Heart right ventricle (tissue), 16 donors: ENCODE measurements at regions not wholly inside any gene's neighbourhood (a gene's known extent, or its start where the extent isn't known, plus 50 kb on each side); places are given as distances from the start of the nearest gene placed in this dataset.
"Not testable (repeated sequence)": the region's sequence is repeated elsewhere in the genome, so short reads cannot be mapped to it uniquely, and the experiment has no call there.

Source experiments
- ATAC-seq, 8 donors: fragments of 200-7000 bp; cut with Tn5 transposase; one replicate each; pipeline ENCODE4 v1.9.1; 2020; ENCODE audit warnings: mild to moderate bottlenecking in 8 of 8, moderate library complexity in 8 of 8, moderate number of reproducible peaks in 1 of 8
- DNase-seq, 2 donors: peaks; one replicate each; pipeline ENCODE4 v3.0.0-alpha.2; 2020
- H3K27ac ChIP-seq, 10 donors: fragments of 200-600 bp; sonication (generic) in 2 of 10; one replicate each; pipeline versions ENCODE4 v1.5.0 to v1.8.0; 2020 to 2022; ENCODE audit warnings: mild to moderate bottlenecking in 3 of 10
- H3K27me3 ChIP-seq, 7 donors: fragments of 200-600 bp; one replicate each; pipeline ENCODE4 v1.8.0; 2021 to 2022; ENCODE audit warnings: mild to moderate bottlenecking in 2 of 7
- H3K36me3 ChIP-seq, 9 donors: fragments of 200-600 bp; sonication (generic) in 1 of 9; one replicate each; pipeline versions ENCODE4 v1.5.0 to v1.8.0; 2020 to 2022; ENCODE audit warnings: mild to moderate bottlenecking in 2 of 9
- H3K4me1 ChIP-seq, 9 donors: fragments of 200-600 bp; sonication (generic) in 1 of 9; one replicate each; pipeline versions ENCODE4 v1.5.0 to v1.8.0; 2020 to 2022; ENCODE audit warnings: mild to moderate bottlenecking in 4 of 9
- H3K4me3 ChIP-seq, 10 donors: fragments of 200-600 bp; sonication (generic) in 2 of 10; one replicate each; pipeline versions ENCODE4 v1.5.0 to v1.8.0; 2020 to 2022; ENCODE audit warnings: mild to moderate bottlenecking in 7 of 10, moderate library complexity in 2 of 10
- H3K9me3 ChIP-seq, 11 donors: fragments of 200-600 bp in 10 of 11; sonication (generic) in 2 of 11; one replicate each; pipeline versions ENCODE4 v1.5.0 to v1.8.0; 2013 to 2022; ENCODE audit warnings: mild to moderate bottlenecking in 2 of 11, control low read depth in 1 of 11, moderate library complexity in 1 of 11
- WGBS, 2 donors: extraction: QIAGEN DNeasy Blood & Tissue Kit; methylation state at CpG; one replicate each; pipeline ENCODE4 v1.1.7; 2013; ENCODE audit warnings: inconsistent platforms in 1 of 2; 5-methylcytosine and 5-hydroxymethylcytosine counted together
- intact Hi-C, 10 donors: fragments of 100-400 bp; cut with DNase I; formaldehyde crosslinking; loops; one replicate each; pipeline versions ENCODE4 v1.11.1 to v1.14.2; 2022
- TF ChIP-seq, protein P1 (sequence below), 9 donors: fragments of 200-600 bp; sonication (generic) in 2 of 9; IDR thresholded peaks; one replicate each; pipeline versions ENCODE4 v1.5.0 to v1.8.0; 2021 to 2022; ENCODE audit warnings: antibody characterized with exemption in 9 of 9, mild to moderate bottlenecking in 5 of 9, moderate library complexity in 1 of 9
- donor health status: Arrhythmogenic right ventricular cardiomyopathy.
- donor health status: ischemic (EF 13 %, LVEDD 7.1; RV severe dilation, severe dysfunction).
- donor health status: healthy with polysubstance abuse.
- donor health status: DM: no; HTN: yes; CAD: no.
- donor health status: DM: no; HTN: no; CAD: no.
- donor health status: ischemic (EF 25% LVEDD 6.9; RV normal size, moderate dysfunction).
- donor health status: ischemic (EF 25% LVEDD 5.7; RV mildly dilated, moderate dysfunction).
- donor health status: healthy.
- donor health status: DM: yes; HTN: yes; CAD: no.
- donor health status: Ischemic cardiomyopathy.
- donor health status: ischemic (EF 35%, LVEDD 5.7; RV mildly dilated, moderate dysfunction).
- donor health status: nonischemic (EF 11% LVEDD 7.7; RV severe dilation, severe dysfunction).
- donor health status: DM: yes; HTN: yes; CAD: no.
- donor health status: PGD.
- donor health status: ischemic (EF 29% LVEDD 5.4; RV normal size, mild dysfunction).
- donor health status: nonischemic (EF 23%, LVEDD 6.1; RV moderate dilation, normal function).

DNA sequence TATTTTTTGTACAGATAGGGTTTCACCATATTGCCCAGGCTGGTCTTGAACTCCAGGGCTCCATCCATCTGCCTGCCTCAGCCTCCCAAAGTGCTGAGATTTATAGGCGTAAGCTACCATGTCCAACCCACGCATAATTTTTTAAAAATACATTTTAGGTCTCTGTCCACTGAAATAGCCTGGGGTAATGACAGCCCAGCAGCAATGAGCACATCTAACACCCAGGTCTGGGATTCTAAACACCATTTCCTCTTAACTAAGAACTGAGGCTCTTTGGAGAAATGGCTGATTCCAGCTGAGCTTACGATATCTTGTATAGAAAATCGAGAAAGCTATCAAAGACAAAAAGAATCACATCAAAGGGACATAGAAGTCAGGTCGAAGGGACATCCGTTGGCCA is 245.3 kb downstream of the PARN start:
- Histone ChIP-seq H3K4me3 (no peak overlapping the region), H3K4me1 (no peaks in the 10 kb centered on the region), H3K27ac (no peak overlapping the region), H3K36me3 (no peaks in the 10 kb centered on the region), H3K9me3 (peaks cover 0 to 7% (median 0%) of the 10 kb centered on the region in 11 donors), H3K27me3 (no peaks in the 10 kb centered on the region)
- intact Hi-C loops: loop anchor here in 1 of 10 donors (10.0 kb wide), 1 partner anchor 1150 kb away; no protein-coding TSS in a partner anchor
- TF ChIP-seq, protein P1, sequence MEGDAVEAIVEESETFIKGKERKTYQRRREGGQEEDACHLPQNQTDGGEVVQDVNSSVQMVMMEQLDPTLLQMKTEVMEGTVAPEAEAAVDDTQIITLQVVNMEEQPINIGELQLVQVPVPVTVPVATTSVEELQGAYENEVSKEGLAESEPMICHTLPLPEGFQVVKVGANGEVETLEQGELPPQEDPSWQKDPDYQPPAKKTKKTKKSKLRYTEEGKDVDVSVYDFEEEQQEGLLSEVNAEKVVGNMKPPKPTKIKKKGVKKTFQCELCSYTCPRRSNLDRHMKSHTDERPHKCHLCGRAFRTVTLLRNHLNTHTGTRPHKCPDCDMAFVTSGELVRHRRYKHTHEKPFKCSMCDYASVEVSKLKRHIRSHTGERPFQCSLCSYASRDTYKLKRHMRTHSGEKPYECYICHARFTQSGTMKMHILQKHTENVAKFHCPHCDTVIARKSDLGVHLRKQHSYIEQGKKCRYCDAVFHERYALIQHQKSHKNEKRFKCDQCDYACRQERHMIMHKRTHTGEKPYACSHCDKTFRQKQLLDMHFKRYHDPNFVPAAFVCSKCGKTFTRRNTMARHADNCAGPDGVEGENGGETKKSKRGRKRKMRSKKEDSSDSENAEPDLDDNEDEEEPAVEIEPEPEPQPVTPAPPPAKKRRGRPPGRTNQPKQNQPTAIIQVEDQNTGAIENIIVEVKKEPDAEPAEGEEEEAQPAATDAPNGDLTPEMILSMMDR (IDR thresholded peaks at IDR 0.05): no peak
- no peak for DNase-seq
- no peak for ATAC-seq
- 93 to 95% methylated on average over 6 of the region's 6 CpGs for WGBS, 2 donors

DNA sequence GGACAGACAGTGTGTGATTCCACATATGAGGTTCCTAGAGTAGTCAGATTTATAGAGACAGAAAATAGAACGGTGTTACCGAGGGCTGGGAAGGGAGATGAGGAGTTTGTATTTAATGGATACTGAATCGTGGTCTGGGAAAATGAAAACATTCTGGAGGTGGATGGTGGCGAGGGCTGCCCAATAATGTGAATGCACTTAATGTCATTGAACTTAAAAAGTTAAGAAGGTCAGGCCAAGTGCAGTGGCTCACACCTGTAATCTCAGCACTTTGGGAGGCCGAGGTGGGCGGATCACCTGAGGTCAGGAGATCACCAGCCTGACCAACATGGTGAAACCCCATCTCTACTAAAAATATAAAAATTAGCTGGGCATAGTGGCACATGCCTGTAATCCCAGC is 246.2 kb downstream of the PARN start:
- intact Hi-C loops: loop anchor here in 1 of 10 donors (10.0 kb wide), 1 partner anchor 1149 kb away; no protein-coding TSS in a partner anchor
- 94 to 95% methylated on average over 6 of the region's 6 CpGs for WGBS, 2 donors
- DNase-seq, H3K36me3 ChIP-seq, H3K9me3 ChIP-seq, H3K27me3 ChIP-seq, H3K4me3 ChIP-seq, ATAC-seq, H3K4me1 ChIP-seq, H3K27ac ChIP-seq: not testable (repeated sequence)

DNA sequence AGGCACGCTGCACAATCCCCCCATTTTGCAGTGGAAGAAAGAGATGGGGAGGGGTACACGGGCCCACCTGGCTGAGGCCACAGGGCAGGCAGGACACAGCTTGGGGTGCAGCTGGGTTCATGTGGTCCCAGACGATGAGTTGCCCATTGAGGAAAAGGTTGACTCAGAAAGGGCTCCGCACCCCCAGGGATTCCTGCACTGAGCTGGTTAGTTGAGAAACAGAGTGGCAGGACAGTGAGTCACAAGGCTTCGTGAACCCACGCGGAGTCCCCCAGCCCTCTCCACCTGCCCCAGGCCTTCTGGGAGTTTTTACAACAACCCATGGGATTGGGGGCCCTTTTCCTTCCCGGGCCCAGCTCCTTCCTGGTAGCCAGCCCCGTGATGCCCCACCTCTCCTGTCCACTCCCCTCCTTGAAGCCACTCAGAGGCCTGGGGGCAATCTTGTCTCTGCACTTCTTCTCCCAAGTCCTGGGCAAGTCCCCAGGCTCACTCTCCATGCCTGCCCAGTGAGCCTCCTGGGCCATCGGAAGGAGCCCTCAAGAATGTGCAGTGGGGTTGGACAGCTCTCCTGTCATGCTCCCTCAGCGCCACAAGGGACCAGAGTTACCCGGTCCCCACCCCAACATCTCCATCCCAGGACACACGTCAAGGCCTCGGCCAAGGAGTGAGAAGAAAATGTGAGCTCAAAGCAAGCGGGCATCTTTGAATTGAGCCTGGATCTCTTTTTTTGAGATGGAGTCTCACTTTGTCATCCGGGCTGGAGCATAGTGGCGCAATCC is 251.2 kb downstream of the PARN start:
- Histone ChIP-seq H3K27ac (no peak overlapping the region), H3K27me3 (no peaks in the 10 kb centered on the region), H3K4me1 (no peaks in the 10 kb centered on the region), H3K4me3 (no peak overlapping the region), H3K36me3 (no peaks in the 10 kb centered on the region), H3K9me3 (no peaks in the 10 kb centered on the region)
- TF ChIP-seq, protein P1 (IDR thresholded peaks at IDR 0.05): no peak
- 92 to 95% methylated on average over 17 of the region's 17 CpGs for WGBS, 2 donors
- ATAC-seq (peak in 1 of 8 donors; percentile 26), DNase-seq (no peak)
- intact Hi-C loops: no loop called here

DNA sequence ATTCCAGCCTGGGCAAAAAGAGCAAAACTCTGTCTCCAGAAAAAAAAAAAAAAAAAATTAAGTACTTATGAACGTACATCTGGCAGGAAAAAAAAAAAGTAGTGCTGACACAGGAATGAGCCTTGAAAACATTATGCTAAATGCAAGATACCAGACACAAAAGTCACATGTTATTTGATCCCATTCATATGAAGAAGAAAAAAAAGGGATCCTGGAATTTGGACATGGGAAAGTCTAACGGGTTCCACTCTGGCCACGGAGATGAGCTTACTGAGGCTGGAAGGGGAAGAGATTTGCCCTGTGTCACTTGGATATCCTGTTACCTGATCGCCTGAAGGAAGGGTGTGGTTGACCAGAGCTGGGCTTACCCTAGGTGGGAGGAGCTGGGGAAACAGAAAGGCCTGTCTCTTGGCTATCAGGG is 251.9 kb downstream of the PARN start:
- Histone ChIP-seq H3K4me3 (no peak overlapping the region), H3K36me3 (no peaks in the 10 kb centered on the region), H3K27me3 (no peaks in the 10 kb centered on the region), H3K9me3 (no peaks in the 10 kb centered on the region), H3K27ac (no peak overlapping the region), H3K4me1 (no peaks in the 10 kb centered on the region)
- DNase-seq (no peak), ATAC-seq (no peak)
- WGBS, 2 donors: 39 to 49% methylated on average over 4 of the region's 4 CpGs
- TF ChIP-seq, protein P1 (IDR thresholded peaks at IDR 0.05): no peak
- intact Hi-C loops: no loop called here

DNA sequence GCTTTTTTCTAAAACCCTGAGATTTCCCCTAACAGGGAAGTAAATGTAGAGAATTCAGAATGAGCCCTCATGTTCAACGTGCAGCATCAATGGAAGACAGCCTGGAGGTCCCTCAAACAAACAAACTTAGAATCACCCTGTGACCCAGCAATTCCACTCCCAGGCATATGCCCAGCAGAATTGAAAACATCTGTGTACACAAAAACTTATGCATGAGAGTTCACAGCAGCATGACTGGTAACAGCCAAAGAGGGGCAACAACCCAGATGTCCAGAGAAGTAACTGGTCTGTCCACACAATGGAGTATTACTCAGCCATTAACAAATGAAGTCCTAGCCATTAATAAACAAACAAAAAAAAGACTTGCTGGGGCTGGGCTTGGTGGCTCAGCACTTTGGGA is 252.7 kb downstream of the PARN start:
- intact Hi-C loops: no loop called here
- no peaks in the 10 kb centered on the region for H3K9me3 ChIP-seq
- H3K27ac ChIP-seq: no peak overlapping the region
- no peak overlapping the region for H3K4me3 ChIP-seq
- H3K36me3 ChIP-seq: no peaks in the 10 kb centered on the region
- TF ChIP-seq, protein P1 (IDR thresholded peaks at IDR 0.05): no peak
- no peak for DNase-seq
- H3K27me3 ChIP-seq: no peaks in the 10 kb centered on the region
- 53 to 88% methylated on average over 1 of the region's 1 CpG for WGBS, 2 donors
- no peak for ATAC-seq
- H3K4me1 ChIP-seq: no peaks in the 10 kb centered on the region
